HT1080 (cell line): ENCODE measurements at regions not wholly inside any gene's neighbourhood (a gene's known extent, or its start where the extent isn't known, plus 50 kb on each side); places are given as distances from the start of the nearest gene placed in this dataset.

Source experiments
- DNase-seq: peaks from one replicate; pipeline ENCODE4 v3.0.0-alpha.2; 2015; ENCODE audit warnings: low read depth

DNA sequence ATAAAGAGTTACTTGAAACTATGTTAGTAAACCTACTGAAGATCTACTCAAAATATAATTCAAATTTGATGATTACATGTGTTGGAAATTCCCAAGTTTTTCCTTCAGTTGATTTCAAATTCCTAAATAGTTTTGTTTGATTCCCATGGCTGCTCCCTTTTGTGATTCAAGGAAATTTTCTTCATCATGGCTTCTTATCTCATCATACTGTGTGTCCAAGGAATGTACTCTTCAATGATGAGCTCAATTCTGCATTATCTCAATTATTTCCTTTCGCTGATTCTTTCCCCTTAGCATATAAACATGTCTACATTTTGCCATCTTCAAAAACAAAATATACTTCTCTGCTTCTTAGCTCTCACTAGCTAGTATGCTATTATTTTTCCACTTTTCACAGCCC, 460.4 kb upstream of the NAALADL2 start:
- no peak for DNase-seq

DNA sequence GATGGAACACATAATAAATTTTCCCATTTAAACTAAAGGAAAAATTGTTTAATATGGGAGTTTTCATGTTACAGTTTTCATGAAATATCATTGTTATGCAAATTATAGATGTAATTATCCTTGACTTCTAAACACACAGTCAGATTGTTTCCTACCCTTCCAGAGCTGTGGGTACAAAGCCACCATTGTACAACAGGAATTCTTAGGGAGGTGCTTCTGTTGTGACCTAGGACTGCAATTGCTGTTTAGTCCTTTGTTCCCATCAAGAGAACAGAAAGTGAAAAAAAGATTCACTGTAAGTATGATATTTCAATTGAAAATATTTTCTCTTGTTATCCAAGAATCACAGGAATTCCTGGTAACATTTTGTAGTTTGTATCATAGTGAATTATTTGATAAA, 455.3 kb upstream of the NAALADL2 start:
- no peak for DNase-seq

DNA sequence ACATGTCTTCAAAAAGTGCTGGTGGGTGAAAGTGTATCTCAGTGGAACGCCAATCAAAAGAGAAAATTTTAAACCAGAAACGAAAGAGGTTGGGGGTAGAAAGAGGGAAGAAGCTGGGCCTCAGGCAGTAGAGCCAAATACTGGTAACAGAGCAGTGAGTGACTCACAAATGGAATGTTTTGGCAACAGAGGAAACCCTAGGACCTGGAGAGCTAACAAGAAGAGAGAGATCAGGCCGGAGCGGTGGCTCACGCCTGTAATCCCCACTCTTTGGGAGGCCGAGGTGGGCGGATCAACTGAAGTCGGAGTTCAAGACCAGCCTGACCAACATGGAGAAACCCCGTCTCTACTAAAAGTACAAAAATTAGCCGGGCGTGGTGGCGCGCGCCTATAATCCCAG, 450.8 kb upstream of the NAALADL2 start:
- DNase-seq = peak; percentile 46

DNA sequence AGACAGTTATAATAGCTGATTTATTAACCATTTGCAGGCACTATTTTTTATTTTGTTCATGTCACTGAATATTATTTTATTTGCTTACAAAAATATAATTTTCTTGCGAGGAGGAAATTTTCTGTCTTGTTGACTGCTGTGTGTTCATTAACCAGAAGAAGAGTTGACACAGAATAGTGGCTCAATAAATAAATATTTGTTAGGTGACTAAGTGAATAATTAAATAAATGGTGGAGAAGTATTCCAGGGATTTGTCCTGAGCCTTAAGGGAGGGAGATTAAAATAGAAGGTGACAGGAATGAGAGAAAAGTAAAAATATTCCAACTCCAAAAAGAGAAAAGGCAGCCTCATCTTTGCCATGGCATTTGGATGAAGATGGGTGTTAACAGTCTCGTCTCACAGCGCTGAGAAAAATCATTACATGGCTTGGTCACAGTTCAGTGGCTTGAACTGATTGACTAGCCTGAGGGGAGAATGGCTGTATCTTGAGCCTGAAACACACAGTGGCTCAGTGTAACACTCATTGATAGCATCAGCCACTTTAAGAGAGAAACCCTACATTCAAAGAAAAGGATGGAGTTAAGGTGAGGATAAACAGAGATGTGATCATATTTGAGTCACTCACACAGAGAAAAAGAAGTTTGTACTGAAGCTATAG, 449.9 kb upstream of the NAALADL2 start:
- DNase-seq = no peak

DNA sequence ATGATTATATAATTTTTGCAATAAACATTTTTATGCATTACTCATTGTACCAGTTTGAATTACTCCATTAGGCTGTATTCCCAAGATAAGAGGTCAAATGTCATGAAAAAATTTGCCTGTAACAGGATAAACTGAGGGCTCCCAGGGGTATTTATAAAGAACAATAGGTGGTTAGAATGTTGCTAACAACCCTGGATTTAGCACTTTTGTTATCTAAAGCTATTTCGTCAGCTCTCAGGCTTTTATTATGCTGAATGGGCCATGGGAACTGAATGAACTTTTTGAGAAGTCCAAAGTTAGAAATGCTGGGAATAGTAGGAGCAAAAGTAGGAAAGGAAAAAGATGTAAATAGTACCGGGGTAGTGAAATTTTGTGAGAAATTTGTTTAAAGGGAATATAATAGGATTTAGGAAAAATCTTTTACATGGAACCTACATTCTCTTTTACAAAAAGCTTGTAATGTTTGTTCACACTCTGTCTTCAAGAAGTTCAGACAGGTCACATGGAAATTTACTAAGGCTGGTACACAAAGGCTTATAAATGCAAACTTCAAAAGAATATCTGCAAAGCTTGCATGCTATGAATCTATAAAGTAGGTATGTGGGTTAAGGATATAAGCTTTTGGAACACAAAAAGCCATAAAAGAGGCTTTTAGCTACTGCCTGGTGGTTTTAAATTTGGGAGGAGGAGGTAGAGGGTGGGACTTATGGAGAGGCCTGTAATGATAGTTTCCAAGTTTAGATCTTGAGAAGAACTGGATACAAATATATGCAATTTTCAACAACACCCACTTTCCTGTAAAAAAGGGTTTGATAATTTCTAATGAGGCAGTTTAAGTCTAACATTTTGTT, 445.8 kb upstream of the NAALADL2 start:
- no peak for DNase-seq

DNA sequence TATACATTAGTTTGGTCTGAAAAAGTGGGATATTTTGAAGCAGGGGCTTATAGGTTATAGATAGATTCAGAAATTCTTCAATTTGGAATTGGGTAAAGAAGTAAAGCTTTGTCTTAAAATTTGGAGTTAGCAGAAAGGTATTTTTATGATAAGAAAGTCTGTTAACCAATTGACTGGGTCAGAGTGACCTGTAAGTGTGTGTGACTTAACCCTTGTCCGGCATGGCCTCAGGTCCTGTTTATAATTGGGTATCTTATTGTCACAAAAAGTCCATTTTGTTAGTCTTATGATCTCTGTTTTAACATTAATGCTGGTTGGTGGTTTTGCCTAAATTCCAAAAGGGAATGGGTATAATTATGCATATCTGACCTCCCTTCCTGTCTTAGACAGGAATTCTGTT, 444.2 kb upstream of the NAALADL2 start:
- DNase-seq = no peak

DNA sequence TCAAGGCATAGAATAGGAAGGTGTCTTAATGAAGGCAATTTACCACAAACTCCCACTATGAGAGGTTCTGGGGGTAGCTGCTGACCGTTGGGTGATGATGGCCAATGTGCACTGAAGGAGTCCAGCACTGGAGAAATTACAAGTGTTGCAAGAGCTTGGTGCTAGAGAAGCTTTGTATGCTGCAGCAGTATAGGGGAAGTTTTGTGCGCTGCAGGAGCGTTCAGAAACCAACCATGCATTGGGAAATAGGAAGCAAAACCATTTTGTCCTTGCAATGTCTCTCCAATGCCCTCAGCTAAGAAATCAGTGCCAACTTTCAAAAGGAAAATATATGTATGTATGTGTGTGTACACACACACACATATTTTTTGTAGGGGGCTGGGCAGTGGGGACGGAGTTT, 441.6 kb upstream of the NAALADL2 start:
- no peak for DNase-seq

DNA sequence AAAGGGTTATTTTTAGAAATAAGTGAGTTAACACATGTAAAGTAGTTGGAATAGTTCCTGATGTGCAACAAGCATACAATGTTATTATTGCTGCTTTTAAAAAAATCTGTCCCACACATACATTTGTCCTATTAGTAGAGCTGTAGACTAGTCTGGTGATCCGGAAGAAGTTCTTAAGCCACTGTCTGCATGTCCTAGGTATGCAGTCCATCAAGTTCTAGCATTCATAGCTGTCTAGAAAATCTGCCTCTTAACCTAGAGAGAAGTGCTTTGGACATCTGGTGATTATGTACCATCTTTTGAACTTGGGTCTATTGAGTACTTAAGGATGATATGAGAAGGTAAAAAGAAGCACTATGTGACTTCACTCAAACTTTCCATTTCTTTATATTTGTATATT, 439.9 kb upstream of the NAALADL2 start:
- DNase-seq = no peak

DNA sequence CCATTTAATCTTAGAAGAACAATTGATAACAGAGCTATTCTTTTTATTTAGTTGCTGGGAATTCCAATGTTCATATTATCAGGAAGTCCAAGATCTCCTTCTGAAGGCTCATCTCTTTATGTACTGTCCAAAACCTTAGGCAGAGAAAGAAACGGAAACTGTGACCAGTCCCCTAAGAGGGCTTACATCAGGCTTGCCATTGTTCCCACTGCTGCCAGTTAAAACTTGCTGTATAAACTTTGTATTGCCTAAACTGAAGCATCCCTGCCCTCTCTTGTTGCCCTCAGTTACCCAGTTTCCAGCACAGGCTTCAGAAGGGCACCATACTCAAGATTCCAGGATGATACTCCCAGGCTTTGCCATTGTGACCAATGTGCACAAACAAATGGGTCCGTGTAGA, 435.2 kb upstream of the NAALADL2 start:
- DNase-seq = no peak

DNA sequence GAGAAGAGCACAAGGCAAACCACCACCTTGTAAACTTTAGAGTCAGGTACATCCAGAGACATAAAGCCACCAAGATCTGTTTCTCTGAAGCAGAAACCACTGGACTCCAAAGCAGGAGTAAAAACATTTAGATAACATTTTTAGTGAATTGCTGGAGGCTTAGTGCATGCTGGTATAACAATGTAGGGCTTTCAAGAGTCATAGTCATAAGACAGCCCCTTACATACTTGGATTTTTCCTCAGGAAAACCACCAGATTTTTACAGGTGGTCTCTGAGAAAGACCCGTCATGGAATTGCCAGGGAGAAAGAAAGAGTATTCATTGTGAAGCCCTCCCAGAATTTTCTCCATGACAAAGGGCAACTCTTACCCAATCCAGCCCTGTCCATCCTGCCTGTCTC, 434.5 kb upstream of the NAALADL2 start:
- DNase-seq = peak; percentile 13

DNA sequence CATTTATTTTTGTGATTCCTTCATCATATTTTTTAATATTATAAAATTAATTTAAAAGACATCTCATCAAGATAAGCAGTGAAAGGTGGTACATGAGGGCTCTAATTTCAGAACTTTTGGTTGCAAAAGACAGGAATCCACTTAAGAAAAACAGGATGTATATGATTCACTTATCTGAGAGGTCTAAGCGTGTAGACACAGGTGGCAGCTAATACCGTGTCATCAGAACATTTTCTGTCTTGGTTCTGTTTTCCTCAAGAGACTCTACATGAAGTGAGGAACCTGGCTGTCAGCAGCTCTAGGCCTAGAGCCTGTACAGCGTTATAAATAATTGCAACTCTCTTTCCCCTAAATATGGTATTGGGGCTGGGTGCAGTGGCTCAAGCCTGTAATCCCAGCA, 433.7 kb upstream of the NAALADL2 start:
- DNase-seq = no peak

DNA sequence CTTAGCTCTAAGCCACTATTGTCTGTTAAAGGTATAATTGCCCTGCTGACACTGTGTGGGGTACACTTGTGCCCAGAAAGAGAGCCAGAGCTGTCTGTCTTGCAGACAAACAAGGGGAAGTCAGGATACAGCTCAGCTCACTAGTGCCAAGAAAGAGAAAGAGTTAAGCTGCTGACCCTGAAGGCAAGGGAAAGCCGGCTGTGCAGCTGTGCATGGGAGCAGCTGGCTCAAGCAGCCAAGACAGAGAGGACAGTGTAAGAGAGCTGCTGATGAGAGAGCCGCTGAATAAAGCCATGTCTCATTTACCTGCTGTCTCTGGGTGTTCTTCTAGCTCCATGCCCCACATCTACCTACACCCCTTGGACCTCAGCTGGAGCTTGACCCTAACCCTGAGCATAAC, 428.1 kb upstream of the NAALADL2 start:
- DNase-seq = no peak

DNA sequence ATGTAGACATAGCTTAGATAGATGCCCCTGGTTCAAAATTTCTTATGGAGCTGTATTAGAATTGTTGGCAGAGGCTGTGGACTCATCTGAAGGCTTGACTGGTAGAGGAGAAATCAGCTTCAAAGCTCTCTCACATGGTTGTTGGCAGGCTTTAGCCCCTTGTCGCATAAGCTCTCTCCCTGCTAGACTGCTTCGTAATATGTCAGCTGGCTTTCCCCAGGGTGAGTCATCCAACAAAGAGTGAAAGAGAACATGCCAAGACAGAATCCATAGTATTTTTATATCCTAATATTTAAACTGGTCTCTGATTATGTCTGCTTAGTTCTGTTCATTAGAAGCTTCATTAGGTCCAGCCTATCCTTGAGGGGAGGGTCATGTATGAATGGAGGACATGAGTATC, 427.4 kb upstream of the NAALADL2 start:
- DNase-seq = peak; percentile 55

DNA sequence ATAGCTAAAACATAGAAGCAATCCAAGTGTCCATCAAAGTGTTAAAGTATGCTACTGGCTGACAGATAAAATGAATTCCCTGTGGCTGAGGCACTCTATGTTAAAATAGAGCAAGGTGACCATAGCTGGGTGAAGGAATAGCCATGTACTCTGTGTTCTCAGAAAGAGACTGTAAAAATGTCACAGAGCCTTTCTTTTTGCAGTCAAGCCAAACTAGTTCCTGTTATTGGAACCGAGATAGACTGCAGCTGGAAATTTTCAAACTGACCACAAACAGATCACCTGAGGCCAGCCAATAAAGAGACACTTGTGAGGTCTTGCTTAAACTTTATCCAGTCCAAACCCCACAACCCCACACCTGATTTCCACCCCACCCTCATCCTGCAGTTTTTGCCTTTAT, 422.8 kb upstream of the NAALADL2 start:
- no peak for DNase-seq

DNA sequence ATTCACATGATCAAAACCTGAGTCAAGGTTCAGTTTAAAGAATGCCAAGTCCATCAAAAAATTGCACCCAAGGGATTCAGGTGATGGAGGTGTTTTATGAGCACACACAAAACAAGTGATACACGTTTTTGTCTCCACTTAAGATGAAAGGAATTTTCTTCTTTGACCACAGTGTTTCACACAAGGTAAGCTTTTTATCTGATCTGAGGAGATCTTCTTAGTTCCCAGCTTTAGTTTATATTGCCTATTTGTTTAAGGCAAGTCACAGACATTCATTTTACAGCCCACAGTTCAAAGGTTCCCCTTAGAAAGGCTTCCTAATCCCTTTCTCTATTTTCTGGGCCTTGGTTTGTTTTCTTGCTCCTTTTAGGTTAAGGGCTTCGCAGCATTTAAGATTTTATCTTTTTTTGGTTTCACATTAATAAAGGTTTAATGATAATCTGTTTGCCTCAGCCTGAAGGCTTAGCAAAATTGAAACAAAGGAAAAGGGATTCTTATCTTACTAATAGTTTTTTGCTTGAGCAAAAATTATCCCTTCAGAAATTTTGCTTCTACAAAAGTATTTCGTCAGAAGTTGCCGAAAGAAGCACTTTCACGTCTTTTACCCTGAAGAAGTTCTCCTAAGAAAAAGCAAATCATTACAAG, 420.5 kb upstream of the NAALADL2 start:
- DNase-seq = no peak

DNA sequence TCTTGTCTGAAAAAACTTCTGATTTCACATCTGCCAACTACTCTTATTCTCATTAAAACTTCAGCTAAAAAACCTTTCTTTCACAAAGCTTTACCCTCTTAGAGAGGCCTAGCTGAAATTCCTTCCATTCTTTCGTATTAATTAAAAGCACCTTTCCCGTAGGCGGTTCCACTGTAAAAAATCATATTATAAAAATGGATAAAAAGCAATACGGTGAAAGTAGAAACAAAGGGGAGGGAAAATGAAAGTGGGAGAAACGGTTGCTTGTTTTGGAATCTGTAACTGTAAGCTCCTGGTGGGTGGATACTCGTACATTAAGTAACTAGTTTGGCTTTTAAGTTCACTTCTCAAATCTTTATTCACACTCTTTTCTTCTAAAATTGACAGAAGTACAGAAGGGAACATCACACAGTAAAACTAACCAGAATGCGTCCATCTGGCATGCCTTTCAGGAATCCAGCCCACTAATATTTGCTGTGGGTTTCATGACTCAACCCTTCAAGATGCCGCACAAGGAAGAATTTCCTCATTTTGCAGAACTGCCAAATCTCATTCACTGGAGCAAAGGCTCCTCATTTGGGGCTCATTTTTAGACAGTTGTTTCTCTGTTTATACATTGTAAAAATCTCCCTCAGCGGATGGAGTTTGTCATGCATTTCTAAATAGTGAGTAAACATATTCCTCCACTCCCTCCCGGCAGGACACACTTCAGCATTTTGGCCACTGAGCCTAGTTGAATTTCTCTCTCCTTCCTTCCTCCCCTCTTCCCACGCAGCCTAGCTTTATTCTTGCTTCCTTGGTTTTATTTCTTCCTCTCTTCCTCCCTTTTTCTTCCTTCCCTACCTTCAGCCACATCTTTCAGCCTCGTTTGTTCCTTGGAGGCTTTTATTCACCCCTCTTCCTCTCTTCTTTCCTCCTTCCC, 419.5 kb upstream of the NAALADL2 start:
- peak; percentile 88 for DNase-seq

DNA sequence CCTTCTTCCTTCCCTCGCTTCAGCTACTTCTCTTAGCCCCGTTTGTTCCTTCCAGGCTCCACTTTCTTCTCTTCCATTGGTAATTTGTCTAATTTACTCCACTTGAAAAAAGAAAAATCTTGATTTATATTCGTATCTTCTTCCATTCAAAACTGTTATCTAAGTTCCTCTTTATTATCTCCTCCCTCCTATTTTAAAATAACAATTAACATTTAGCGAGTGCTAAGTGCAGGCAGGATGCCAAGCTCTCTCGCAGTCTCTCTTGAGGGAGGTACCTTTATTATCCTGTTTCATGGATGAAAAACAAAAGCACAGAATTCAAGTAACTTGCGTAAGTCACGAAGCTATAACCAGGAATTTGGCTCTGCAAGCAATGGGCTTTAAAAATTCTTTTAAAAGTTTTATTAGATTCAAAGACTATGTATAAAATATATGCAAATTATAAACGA, 418.9 kb upstream of the NAALADL2 start:
- DNase-seq = no peak

DNA sequence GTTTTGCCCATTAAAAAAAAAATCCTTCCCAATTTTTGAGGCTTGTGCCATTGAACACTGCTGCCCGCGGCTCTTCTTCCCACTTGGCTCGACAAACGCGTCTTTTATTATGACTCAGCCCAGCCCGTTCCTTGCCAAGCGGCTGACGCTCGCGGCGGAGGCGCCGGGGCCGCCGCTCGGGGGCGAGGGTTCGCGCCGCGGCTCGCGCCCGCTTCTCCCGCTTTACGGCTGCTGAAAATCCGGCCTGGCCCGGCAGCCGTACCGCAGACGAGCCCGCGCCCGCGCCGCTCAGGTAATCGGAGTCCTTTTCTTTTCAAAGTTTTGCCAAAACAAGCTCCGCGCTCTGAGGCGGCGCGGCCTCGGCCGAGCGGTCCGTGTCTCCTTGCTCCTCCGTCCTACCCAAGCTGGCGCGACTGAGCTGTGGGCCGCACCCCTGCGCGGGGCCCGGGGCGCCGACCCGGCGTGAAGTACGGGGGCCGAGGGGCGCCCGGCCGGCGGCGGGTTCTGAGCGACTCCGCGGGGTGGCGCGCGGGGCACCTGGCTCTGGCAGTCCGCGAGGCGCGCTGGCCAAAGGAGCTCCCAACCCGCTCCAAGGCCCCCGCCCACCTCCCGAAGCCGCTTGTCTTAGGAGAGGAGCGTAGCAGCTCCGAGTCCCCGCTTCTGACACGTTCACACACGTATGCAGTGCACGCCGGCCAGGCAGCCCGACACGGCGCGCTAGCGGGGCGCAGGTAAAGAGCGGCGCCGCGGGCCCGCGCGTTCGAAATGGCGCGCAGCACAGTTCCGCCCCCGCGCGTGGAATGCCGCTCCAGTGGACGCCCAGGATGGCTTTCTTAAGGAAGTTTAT, 418.2 kb upstream of the NAALADL2 start:
- DNase-seq = peak; percentile 93

DNA sequence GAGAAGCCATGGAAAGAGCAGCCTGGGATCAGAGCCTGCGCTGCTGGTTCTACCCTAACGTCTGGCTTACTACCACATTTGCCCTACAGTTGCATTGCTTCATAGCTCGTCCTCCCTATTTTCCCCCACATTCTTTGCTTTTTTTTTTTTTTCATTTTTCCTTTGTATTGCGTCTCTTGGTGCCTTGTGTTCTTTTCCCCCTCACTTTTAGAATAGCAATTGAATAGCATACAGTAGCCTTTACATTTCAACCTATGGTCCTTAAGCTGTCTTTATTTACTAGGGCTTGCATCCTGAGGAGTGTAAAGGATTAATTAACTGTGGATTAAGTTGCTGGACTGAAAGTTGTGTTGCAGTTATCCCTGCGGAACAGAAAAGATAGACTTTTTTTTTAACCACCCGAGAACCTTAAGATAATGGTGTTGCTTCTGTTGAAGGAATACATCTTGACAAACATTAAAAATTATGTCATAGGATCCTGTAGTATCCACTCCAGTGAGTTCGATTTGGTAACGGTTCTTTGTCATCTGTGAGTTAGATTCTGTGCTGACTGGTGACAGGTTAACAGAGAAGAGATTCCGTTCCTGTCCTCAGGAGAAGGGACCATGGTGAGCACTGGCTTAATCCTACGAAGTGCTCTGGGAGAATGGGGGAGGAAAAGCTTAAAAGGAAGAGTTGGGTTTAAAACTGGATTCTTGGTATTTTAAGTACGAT, 417.4 kb upstream of the NAALADL2 start:
- DNase-seq = no peak

DNA sequence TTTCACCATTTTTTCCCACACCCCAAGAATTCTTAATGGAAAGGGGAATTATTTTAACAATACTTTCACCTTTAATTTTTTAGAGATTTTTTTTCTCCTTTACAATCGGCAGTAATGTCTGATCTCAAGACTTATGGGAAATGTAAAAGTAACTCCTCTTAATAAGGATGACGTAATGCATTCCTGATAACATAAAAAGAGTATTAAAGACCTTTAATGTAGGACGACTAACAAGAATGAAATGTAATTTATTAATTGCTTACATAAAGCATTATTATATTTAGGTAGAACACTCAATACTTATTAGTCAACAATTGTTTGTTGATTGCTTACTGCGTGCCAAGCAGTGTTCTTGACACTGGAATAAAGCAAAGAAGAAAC, 416.8 kb upstream of the NAALADL2 start:
- DNase-seq = no peak
